H1 (cell line): ENCODE measurements at regions not wholly inside any gene's neighbourhood (a gene's known extent, or its start where the extent isn't known, plus 50 kb on each side); places are given as distances from the start of the nearest gene placed in this dataset.

ENCODE experiments used
- KDM4A ChIP-seq: IDR thresholded peaks from one replicate; pipeline ENCODE4 v1.7.1; 2012; ENCODE audit warnings: low read depth, mild to moderate bottlenecking, moderate library complexity, low read length, inconsistent platforms; ENCODE audit not compliant: severe bottlenecking

GRCh38 chr6:113308266-113308665 is 548.9 kb upstream of the MARCKS start (continued):
- TF ChIP-seq KDM4A = no peak
- TF ChIP-seq, all 59 proteins: peak for 0
